ENCODE measurements at regions not wholly inside any gene's neighbourhood (a gene's known extent, or its start where the extent isn't known, plus 50 kb on each side); places are given as distances from the start of the nearest gene placed in this dataset.
"Not testable (repeated sequence)": the region's sequence is repeated elsewhere in the genome, so short reads cannot be mapped to it uniquely, and the experiment has no call there.

GRCh38 chr16:76007645-76008044, 269.6 kb upstream of the CNTNAP4 start:
- DNase-seq, result no peak

- no peak for DNase-seq
These were observed 253.4 kb upstream of the CNTNAP4 start for GRCh38 chr16:76023835-76024234.

- DNase-seq, result no peak
These were observed 241.5 kb upstream of the CNTNAP4 start for GRCh38 chr16:76035689-76036088.

GRCh38 chr16:76038097-76038496, 239.1 kb upstream of the CNTNAP4 start:
- no peak for DNase-seq

- DNase-seq, result no peak
These were observed 224.5 kb upstream of the CNTNAP4 start for GRCh38 chr16:76052725-76053124.

GRCh38 chr16:76059186-76059585, 218.0 kb upstream of the CNTNAP4 start:
- no peak for DNase-seq

- no peak for DNase-seq
These were observed 217.5 kb upstream of the CNTNAP4 start for GRCh38 chr16:76059701-76060100.

GRCh38 chr16:76071690-76072089, 205.5 kb upstream of the CNTNAP4 start:
- no peak for DNase-seq

- DNase-seq, result no peak
These were observed 195.2 kb upstream of the CNTNAP4 start for GRCh38 chr16:76081967-76082366.

GRCh38 chr16:76106647-76107046, 170.6 kb upstream of the CNTNAP4 start:
- DNase-seq, result no peak

GRCh38 chr16:76108460-76108859, 168.7 kb upstream of the CNTNAP4 start:
- no peak for DNase-seq

GRCh38 chr16:76114681-76115080, 162.5 kb upstream of the CNTNAP4 start:
- peak; percentile 3 for DNase-seq

- no peak for DNase-seq
These were observed 158.9 kb upstream of the CNTNAP4 start for GRCh38 chr16:76118344-76118743.

- DNase-seq, result no peak
These were observed 155.6 kb upstream of the CNTNAP4 start for GRCh38 chr16:76121636-76122035.

- DNase-seq, result no peak
These were observed 153.2 kb upstream of the CNTNAP4 start for GRCh38 chr16:76123966-76124365.

- no peak for DNase-seq
These were observed 151.3 kb upstream of the CNTNAP4 start for GRCh38 chr16:76125871-76126270.

- DNase-seq, result not testable (repeated sequence)
These were observed 139.1 kb upstream of the CNTNAP4 start for GRCh38 chr16:76138056-76138455.

- DNase-seq, result no peak
These were observed 119.6 kb upstream of the CNTNAP4 start for GRCh38 chr16:76157629-76158028.

GRCh38 chr16:76162046-76162445, 115.2 kb upstream of the CNTNAP4 start:
- DNase-seq, result no peak

- no peak for DNase-seq
These were observed 112.1 kb upstream of the CNTNAP4 start for GRCh38 chr16:76164970-76165558.

- DNase-seq, result no peak
These were observed 101.5 kb upstream of the CNTNAP4 start for GRCh38 chr16:76175718-76176117.

- DNase-seq, result no peak
These were observed 101.0 kb upstream of the CNTNAP4 start for GRCh38 chr16:76176153-76176552.

GRCh38 chr16:76176616-76177015, 100.6 kb upstream of the CNTNAP4 start:
- DNase-seq, result no peak

GRCh38 chr16:76182041-76182635, 95.1 kb upstream of the CNTNAP4 start:
- DNase-seq, result no peak

- DNase-seq, result no peak
These were observed 93.6 kb upstream of the CNTNAP4 start for GRCh38 chr16:76183647-76184046.
